ENCODE measurements at regions not wholly inside any gene's neighbourhood (a gene's known extent, or its start where the extent isn't known, plus 50 kb on each side); places are given as distances from the start of the nearest gene placed in this dataset.
"Not testable (repeated sequence)": the region's sequence is repeated elsewhere in the genome, so short reads cannot be mapped to it uniquely, and the experiment has no call there.

- no peak for DNase-seq
These were observed 890.5 kb downstream of the BRD1 start for GRCh38 chr22:48937032-48937639.

- DNase-seq, result no peak
These were observed 891.3 kb downstream of the BRD1 start for GRCh38 chr22:48936391-48936790.

- no peak for DNase-seq
These were observed 893.2 kb downstream of the BRD1 start for GRCh38 chr22:48934446-48934845.

GRCh38 chr22:48931452-48931851 is 896.2 kb downstream of the BRD1 start:
- no peak for DNase-seq

- DNase-seq, result no peak
These were observed 898.3 kb downstream of the BRD1 start for GRCh38 chr22:48929276-48929790.

GRCh38 chr22:48927591-48927990 is 900.1 kb downstream of the BRD1 start:
- no peak for DNase-seq

GRCh38 chr22:48926643-48927042 is 901.0 kb downstream of the BRD1 start:
- no peak for DNase-seq

GRCh38 chr22:48926136-48926535 is 901.5 kb downstream of the BRD1 start:
- DNase-seq, result no peak

GRCh38 chr22:48925450-48925849 is 902.2 kb downstream of the BRD1 start:
- no peak for DNase-seq

- DNase-seq, result no peak
These were observed 903.7 kb downstream of the BRD1 start for GRCh38 chr22:48923996-48924395.

GRCh38 chr22:48923165-48923865 is 904.4 kb downstream of the BRD1 start:
- DNase-seq, result no peak

- no peak for DNase-seq
These were observed 906.2 kb downstream of the BRD1 start for GRCh38 chr22:48921411-48921903.

- no peak for DNase-seq
These were observed 906.9 kb downstream of the BRD1 start for GRCh38 chr22:48920776-48921241.

- no peak for DNase-seq
These were observed 907.7 kb downstream of the BRD1 start for GRCh38 chr22:48919851-48920589.

GRCh38 chr22:48919187-48919590 is 908.5 kb downstream of the BRD1 start:
- no peak for DNase-seq

- no peak for DNase-seq
These were observed 909.0 kb downstream of the BRD1 start for GRCh38 chr22:48918585-48919186.

GRCh38 chr22:48912356-48913066 is 915.2 kb downstream of the BRD1 start:
- DNase-seq, result not testable (repeated sequence)

GRCh38 chr22:48911647-48912046 is 916.0 kb downstream of the BRD1 start:
- DNase-seq, result not testable (repeated sequence)

- not testable (repeated sequence) for DNase-seq
These were observed 916.6 kb downstream of the BRD1 start for GRCh38 chr22:48911067-48911466.

GRCh38 chr22:48908547-48908946 is 919.1 kb downstream of the BRD1 start:
- no peak for DNase-seq

- DNase-seq, result no peak
These were observed 920.1 kb downstream of the BRD1 start for GRCh38 chr22:48907591-48907990.

GRCh38 chr22:48906216-48906835 is 921.3 kb downstream of the BRD1 start:
- DNase-seq, result no peak

Data from activated CD4-positive, alpha-beta T cell treated with anti-CD3 and anti-CD28 coated beads for 1 hour (primary cell).